GM12891 (cell line): ENCODE measurements at regions not wholly inside any gene's neighbourhood (a gene's known extent, or its start where the extent isn't known, plus 50 kb on each side); places are given as distances from the start of the nearest gene placed in this dataset.

ENCODE experiments used
- POLR2A ChIP-seq: IDR thresholded peaks from 2 replicates; pipeline ENCODE4 v1.6.1; 2011; ENCODE audit warnings: low read depth, low read length, control low read depth
- POLR2AphosphoS5 ChIP-seq: IDR thresholded peaks from 2 replicates; pipeline ENCODE4 v1.6.1; 2011; ENCODE audit warnings: low read depth, low read length, control low read depth

GRCh38 chr5:128903550-128903949, 61.7 kb upstream of the SLC27A6 start:
- TF ChIP-seq POLR2AphosphoS5 (no peak), POLR2A (no peak)
